Tongue (tissue), 1 donor: ENCODE measurements at regions not wholly inside any gene's neighbourhood (a gene's known extent, or its start where the extent isn't known, plus 50 kb on each side); places are given as distances from the start of the nearest gene placed in this dataset.
A peak's percentile ranks its signal among the peaks of the same experiment; 100 is the strongest.
"Not testable (repeated sequence)": the region's sequence is repeated elsewhere in the genome, so short reads cannot be mapped to it uniquely, and the experiment has no call there.

ENCODE experiments used
- DNase-seq: peaks from one replicate; pipeline ENCODE4 v3.0.0-alpha.2; 2015

DNA sequence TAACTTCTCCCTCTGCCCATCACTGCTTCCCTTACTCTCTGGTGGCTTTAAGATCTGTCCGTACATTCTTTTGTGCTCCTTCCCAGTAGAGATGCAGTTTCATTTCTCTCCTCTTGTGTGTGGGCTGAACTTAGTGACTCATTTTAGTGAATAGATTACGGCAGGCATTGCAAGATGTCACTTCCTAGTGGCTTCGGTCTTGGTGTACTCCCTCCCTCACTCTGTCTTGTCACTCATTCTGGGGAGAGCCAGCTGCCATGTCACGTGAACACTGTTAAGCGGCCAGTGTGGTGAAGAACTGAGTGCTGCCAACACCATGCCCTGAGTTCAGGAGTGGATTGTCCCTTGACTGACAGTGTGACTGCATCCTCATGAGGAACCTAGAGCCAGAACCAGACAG, 115.9 kb downstream of the OTOR start:
- DNase-seq, result no peak

DNA sequence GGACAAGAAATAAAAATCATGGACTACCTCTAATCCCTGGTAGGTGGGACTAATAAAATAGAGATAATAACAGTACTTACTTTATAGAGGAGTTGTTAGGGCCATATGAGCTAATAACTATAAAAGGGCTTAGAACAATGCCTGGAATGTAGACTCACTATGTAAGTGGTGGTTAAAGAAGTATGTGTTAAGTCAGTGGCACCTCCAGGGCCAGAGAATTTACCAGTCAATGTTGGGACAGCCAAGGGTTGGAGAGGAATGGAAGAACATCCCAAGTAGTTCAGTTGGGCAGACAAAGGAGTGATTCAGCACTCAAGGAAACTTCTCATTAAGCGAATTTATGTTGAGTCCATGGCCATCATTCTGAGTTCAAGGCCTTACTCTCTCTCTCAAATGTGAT, 116.8 kb downstream of the OTOR start:
- no peak for DNase-seq

DNA sequence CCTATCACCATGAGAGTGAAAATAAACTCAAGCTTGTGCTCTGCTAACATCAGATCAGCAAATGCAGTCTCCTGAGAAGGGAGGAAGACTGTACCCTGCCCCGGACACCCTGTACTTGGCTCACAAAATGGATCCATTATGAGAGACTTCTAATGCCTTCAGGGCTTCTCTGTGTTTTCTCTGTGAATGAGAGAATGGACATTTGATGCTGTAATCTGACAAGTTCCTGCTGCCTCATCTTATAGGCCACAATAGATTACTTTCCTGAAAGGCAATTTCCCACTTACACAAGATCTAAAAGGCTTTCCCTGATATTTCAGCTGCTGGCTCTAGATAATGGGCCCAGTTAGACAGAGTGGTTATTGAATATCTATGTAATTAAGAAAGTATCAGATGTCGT, 117.2 kb downstream of the OTOR start:
- DNase-seq, result no peak

DNA sequence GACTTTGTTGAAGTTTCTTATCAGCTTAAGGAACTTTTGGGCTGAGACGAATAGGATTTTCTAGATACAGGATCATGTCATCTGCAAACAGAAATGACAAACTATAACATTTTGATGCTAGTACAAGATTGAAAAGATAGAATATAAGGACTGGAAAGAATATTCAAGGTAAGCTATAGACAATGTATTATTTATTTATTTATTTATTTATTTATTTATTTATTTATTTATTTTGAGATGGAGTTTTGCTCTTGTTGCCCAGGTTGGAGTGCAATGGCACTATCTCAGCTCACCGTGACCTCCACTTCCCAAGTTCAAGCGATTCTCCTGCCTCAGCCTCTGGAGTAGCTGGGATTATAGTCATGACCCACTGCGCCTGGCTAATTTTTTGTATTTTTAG, 125.0 kb downstream of the OTOR start:
- DNase-seq, result not testable (repeated sequence)

DNA sequence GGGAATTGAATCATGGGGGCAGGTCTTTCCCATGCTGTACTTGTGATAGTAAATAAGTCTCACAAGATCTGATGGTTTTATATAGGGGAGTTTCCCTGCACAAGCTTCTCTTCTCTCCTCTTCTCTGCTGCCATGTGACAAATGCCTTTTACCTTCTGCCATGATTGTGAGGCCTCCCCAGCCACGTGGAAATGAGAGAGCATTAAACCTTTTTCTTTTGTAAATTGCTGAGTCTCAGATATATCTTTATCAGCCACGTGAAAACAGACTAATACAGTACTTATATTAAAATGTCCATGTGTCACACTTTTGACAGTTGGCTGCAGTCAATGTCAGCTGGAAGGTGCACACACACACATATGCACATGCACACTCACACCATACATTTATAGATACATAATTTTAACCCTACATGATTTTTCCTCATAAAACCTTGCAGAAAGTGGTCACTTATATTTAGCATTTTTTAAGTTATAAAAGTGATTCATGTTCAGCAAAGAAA, 128.9 kb downstream of the OTOR start:
- no peak for DNase-seq

DNA sequence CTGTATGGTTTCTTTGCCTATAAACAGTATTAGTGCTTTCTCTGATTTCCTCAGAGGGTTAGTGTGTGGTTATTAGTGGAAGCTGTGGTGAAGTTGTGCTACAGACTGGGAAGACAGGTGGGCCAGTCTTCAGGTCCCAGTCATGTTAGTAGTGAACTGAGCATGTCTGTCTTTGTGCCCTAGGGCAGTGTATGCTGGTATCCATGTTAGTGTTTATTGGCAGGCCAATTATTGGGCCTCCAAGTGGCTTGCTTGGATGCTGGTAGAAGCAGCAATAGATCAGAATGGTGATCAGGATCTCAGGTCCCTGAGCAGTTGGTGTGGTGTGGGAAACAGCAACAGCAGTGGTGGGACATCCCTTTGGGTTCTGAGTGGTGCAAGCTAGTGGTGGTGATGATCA, 137.6 kb downstream of the OTOR start:
- DNase-seq, result no peak

DNA sequence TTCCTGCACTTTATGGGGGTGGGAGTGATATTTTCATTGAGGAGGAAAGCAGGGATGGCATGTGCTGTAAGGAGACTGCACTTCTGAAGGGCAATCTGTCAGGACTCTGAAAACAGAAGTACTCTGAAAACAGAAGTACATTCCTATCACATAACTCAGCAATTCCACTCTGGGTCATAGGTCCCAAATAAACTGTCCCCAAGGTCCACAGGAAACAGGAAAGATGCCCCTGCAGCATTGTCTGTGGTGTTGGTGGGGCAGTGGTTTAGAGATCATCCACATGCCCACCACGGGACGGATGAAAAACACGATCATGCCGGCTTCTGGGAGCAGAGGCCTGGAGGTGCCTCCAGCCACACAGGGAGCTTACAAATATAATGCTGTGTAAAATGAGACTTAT, 150.3 kb downstream of the OTOR start:
- no peak for DNase-seq

DNA sequence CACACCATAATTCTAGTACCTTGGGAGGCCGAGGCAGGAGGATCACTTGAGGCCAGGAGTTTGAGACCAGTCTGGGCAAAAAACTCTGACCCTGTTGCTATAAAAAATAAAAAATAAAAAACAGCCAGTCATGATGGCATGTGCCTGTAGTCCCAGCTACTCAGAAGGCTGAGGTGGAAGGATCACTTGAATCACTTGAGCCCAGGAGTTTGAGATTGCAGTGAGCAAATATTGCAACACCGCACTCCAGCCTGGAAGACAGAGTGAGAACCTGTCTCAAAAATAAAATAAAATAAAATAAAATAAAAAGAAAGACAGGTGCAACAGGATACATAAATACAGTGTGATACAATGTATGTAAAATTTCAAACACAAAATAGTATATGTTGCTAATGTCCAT, 154.5 kb downstream of the OTOR start:
- DNase-seq, result no peak

DNA sequence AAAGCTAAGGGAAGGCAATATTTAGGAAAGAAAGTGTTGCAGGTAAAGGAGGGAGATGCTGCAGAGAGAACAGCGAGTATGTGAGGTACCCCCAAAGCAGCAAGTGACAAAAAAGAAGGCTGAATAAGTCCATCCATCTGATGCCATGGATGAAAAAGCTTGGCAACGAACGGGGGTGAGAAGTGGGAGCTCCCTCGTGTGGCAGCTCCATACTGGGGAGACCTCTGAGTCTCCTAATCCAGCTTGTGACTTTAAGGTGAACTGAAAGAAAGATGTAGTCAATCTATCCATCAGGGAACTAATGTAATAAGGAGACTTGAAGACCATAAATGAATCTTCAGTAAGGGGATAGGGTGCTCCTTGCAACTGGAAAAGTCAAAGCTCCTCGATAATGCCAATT, 156.6 kb downstream of the OTOR start:
- no peak for DNase-seq

DNA sequence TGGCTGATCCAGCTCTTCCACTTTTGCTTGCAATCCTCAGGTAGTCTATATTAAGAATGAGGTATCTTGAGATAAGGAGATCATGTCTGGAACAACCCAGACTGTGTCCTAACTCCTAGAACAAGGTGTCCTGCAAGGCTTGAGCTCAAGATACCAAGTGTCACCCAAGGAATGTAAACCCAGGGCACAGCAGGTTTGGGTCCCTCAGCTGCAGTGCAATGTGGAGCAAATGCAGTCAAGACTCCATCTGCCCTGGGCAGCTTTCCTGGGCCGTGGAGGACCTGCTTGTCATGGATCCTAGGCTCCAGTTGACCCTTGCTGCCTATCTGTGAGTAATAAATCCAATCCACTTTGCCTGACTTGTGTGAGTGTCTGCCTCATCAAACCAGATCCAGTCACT, 166.1 kb downstream of the OTOR start:
- no peak for DNase-seq

DNA sequence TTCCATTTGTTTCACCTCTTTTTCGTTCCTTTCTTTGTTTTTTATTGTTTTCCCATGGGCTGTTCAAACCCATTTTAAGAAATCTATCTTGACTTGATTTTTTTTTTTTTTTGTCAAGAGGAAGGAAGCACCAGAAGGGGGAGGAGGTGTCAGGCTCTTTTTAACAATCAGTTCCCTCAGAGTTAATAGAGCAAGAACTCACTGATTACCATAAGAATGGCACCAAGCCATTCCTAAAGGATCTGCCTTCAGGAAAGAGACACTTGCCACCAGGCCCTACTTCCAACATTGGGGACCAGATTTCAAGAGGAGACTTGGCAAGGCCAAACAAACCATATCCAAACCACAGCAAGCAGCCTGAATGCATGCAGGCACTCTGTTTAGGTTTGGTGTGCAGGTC, 168.0 kb downstream of the OTOR start:
- DNase-seq, result no peak

DNA sequence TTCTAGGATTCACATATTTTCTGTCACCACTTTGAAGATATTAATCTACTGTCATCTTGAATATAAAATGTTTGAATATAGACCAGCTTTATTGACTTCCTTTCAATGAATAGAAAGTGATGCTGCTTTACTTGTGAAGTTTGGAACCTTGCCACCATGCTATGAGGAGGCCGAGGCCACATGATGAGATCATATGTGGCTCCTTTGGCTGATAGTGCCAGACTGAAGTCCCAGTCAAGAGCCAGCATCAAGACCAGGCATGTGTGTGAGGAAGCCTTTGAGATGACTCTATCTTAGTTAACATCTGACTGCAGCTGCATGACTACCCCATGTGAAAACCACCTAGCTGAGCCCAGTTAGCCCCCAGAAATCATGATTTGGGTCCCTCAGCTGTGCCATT, 169.5 kb downstream of the OTOR start:
- DNase-seq, result no peak

DNA sequence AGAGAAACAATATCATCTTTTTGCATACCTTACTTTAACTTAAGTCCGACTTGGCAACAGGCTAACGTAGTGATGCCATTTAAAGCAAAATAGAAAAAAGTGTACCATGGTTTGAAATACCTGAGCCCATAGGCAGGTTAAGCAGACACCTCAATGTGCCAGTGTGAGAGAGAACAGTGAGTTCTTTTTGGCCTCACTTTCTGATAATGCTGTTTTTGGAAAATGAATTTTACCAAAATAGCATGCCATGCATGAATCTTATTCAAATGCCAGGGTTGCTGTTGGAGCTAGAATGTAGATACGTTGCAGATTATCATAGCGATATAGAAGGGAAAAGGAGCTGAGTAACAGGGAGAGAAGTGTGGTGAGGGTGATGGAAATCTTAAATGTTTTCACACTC, 170.2 kb downstream of the OTOR start:
- no peak for DNase-seq

DNA sequence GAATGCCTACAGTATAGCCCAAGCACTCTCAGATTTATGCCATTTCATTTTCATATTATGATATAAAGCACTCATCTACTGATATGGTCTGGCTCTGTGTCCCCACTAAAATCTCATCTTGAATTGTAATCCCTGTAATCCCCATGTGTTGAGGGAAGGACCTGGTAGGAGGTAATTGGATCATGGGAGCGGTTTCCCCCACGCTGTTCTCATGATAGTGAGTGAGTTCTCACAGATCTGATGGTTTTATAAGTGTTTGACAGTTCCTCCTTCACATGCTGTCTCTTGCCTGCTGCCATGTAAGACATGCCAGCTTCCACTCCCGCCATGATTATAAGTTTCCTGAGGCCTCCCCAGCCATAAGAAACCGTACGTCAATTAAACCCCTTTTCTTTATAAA, 171.7 kb downstream of the OTOR start:
- DNase-seq, result no peak

DNA sequence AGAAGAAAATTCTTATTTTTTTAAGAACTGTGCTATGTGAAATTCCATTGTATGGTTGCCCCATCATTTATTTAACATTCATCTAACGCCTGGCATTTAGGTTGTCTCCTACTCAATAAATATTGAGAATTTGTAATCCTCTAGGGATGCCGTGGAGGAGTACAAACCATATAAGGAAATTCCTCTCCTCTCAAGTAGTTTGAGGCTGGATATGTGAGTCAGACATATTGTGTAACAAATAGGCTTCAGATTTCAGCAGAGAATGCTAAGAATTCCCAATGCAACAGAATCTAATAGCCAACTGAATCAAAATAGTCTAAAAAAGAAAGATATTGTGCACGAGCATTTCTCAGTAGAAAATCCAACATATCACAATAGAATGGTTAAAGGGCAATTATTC, 174.7 kb downstream of the OTOR start:
- no peak for DNase-seq

DNA sequence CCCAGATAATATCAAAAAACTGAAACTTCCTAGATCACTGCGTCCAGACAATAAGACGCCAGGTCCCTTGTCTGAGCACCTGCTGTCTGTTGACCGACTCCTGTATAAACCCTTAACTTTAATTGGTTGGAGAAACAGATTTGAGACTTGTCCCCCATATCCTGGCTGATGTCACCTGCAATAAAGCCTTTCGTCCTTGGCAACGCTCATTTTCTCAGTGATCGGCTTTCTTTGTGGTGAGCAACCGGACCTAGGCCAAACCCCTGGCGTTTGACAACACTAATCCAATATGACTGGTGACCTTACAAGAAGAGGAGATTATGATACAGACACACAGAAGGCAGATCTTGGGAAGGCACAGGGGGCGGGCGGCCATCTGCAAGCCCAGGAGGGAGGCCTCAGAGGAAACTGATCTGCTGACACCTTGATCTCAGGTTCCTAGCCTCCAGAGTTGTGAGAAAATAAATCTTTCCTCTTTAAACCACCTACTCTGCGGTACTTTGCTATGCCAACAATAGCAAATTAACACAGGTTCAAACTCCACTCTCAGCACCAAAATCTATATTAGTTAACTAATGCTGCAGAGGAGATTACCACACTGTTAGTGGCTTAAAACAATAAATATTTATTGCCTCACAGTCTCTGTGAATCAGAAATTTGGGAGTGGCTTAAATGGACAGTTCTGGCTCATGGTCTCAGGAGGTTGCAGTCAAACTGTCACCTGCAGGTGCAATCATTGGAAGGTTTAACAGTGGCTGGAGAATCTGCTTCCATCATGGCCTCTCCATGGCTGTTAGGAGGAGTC, 178.7 kb downstream of the OTOR start:
- DNase-seq, result no peak

DNA sequence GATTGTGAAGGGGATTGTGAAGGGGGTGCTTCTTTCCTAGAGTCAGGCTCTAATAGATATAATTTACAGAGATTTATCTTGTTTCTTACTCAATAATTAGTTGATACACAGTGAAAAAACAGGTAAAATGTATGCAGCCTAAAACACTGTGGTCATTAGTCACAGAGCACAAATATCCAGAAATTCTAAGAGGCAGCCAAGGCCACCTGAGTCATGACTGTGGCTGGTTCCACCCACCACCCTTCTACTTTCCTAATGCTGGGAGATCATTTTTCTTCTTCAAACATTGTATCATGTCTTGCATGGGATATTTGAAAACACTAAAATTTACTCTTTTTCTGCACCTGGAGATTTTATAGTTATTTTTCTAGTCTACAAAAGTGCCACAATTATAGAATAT, 181.6 kb downstream of the OTOR start:
- no peak for DNase-seq

DNA sequence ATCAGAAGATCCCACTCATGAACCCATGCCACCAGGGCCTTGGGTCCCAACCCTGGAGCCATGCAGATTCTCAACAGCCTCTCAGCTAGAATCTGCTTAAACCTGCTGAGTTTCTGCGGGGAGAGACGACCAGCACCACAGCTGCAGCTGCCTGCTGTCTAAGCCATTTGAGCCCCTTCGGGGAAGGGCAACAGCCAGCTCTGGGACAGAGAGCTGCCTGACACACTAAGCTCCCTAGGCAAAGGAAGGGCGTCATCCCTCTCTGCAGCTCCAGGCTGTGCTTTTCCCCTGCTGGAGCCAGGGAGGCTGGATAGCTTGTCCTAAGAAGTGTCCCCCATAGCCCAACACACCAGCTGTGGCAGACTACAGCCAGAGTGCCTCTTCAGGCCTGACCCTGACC, 182.5 kb downstream of the OTOR start:
- DNase-seq, result peak; percentile 17

DNA sequence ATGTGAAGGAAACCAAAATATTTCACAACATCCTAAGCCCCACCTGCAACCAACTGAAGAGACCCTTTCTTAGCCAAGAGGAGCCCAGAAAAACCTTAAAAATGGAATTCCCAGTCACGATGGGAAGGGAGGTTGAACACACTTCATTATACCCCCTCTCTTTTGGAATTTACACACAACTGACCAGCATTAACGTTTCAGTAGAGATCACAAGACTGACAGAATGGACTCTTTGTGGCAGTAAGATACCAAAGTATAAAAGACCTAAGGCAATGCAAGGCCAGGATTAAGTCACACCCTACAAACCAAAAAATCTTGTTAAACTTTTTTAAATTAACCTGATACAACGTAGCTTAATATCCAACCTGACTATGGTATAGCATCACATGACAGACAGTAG, 190.9 kb downstream of the OTOR start:
- no peak for DNase-seq

DNA sequence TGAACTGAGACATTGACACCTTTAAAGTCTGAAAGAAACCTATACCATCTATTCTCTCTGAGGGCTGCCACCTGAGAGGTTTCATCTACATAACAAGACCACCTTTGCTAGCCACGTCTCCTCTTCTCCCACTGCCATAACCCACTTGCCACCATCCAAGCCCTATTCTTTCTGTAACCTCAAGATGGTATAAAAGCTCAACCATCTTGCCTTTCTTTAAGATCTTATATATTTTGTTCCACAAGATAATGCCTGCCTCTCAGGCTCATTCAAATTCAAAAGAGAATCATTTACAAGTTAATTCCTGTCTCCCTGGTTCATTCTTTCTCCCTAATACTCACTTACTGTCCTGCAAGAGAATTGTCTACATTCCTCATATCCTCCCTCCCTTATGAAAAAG, 192.5 kb downstream of the OTOR start:
- DNase-seq, result no peak

DNA sequence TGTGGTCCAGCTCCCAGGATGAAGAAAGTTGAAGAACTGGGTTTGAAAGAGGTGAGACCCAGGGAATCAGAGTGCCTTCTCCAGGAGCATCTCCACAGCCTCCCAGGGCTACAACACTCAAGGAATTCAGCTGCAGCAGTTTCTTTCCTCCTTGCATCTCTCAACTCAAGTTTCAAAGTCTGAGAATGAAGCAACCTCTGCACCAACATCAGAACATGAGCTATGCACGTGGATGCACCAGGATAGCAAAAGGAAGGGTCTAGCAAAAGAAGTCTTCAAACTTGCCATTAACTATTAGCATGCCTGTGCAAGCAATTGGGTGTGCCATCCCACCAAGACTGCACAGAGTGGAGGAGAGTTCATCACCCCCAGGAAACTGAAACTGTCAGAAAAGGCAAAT, 193.9 kb downstream of the OTOR start:
- DNase-seq, result no peak

DNA sequence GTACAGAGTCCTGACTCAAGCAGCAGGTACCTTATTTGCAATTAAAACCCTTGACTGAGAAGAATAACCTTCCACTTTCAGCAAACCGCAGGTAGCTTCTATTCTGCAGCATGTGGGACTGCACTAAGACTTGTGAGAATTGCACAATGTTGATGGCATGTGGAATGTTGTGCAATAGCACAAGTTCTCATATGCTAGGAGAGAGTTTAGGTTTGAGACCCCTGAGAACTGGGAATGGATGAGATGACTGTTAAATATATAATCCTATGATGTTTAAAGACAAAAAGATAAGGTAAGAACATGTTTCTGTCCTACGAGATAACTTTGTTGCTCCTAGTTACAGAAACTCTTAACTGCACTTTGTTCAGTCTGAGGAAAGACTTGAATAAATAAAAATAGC, 194.6 kb downstream of the OTOR start:
- DNase-seq, result no peak

DNA sequence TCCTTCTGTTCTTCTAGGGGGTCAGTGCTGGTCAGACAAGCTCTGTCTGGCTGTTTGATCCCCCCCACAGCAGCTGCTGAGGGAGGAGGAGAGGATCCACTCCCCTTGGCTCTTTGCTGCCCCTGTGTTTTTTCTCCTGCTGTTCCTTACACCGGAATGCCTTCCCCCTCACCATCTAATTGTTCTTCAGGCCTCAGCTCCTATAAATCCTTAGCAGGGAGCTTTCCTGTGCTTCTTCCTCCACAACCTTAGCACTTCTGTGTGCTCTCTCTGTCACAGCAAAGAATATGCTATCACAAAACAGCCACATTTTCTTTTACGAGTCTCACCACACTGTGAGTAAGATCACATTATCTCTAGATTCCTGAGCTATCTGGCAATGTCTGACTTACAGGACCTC, 196.6 kb downstream of the OTOR start:
- no peak for DNase-seq

DNA sequence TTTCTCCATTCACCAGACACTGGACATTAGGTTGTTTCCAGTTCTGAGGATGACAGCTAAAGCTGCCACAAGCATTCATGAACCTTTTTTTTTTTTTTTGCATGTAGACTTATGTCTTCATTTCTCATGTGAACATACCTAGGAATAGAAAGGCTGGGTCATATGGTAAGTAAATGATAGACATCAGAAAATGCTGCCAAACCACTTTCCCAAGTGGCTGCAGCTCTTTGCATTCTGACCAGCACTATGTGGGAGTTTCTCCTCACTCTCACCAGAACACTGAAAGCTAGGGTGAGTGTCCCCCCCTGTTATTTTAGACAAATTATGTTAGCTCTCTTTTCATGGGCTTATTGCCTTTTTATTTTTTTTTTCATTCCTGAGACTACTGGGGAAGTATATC, 197.5 kb downstream of the OTOR start:
- DNase-seq, result no peak

DNA sequence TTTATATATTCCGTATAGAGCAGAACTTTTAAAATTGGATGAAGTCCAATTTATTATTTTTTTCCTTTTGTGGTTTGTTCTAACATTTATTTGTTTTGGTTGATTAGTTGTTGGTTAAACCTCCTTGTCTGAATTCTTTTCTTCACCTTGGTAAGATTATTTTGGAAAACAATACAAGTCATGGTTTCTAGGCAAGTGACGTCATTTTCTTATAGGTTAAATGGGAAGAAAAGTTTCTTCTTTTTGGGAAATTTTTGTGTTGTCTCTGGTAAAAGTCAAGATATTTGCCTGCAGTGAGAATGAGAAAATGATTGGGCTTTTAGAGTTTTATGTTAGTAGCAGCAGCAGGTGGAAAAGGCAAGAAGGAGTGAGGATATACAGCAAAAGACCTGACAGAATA, 197.9 kb downstream of the OTOR start:
- no peak for DNase-seq
